Astrocyte of the cerebellum (primary cell): ENCODE measurements at regions not wholly inside any gene's neighbourhood (a gene's known extent, or its start where the extent isn't known, plus 50 kb on each side); places are given as distances from the start of the nearest gene placed in this dataset.

Experiments used
- DNase-seq: peaks from one replicate; pipeline ENCODE4 v3.0.0-alpha.2; 2011; ENCODE audit warnings: low read depth
- H3K4me3 ChIP-seq: 2 replicates; pipeline ENCODE4 v1.5.1; 2011; ENCODE audit warnings: mild to moderate bottlenecking, low read depth, low read length, moderate library complexity
- CTCF ChIP-seq: IDR thresholded peaks from 2 replicates; pipeline ENCODE4 v1.5.1; 2012; ENCODE audit warnings: low read length, low read depth, moderate library complexity, mild to moderate bottlenecking; ENCODE audit errors: missing control alignments
- in situ Hi-C: cut with HindIII; loops from 2 replicates; pipeline ENCODE4 v1.10.0; 2017; ENCODE audit warnings: low sequenced_read_pairs

- TF ChIP-seq CTCF, result no peak
- in situ Hi-C loops, result no loop called here
- DNase-seq, result no peak
- H3K4me3 ChIP-seq, result no peak overlapping the region
Observed at GRCh38 chr7:20839196-20839735, 52.6 kb upstream of the SP8 start.

GRCh38 chr7:20839987-20840386 is 53.3 kb upstream of the SP8 start:
- TF ChIP-seq CTCF, result no peak
- in situ Hi-C loops, result no loop called here
- H3K4me3 ChIP-seq, result no peak overlapping the region
- DNase-seq, result no peak

- no peak for DNase-seq
- in situ Hi-C loops, result no loop called here
- no peak overlapping the region for H3K4me3 ChIP-seq
- no peak for TF ChIP-seq CTCF
Observed at GRCh38 chr7:20846791-20847190, 60.1 kb upstream of the SP8 start.

- TF ChIP-seq CTCF, result no peak
- no peak for DNase-seq
- in situ Hi-C loops, result no loop called here
- H3K4me3 ChIP-seq, result no peak overlapping the region
Observed at GRCh38 chr7:20858951-20859350, 72.3 kb upstream of the SP8 start.

- in situ Hi-C loops, result no loop called here
- no peak for DNase-seq
- no peak overlapping the region for H3K4me3 ChIP-seq
- no peak for TF ChIP-seq CTCF
Observed at GRCh38 chr7:20861468-20861867, 74.8 kb upstream of the SP8 start.

- no peak overlapping the region for H3K4me3 ChIP-seq
- no peak for DNase-seq
- in situ Hi-C loops, result no loop called here
- TF ChIP-seq CTCF, result no peak
Observed at GRCh38 chr7:20862554-20862953, 75.9 kb upstream of the SP8 start.

GRCh38 chr7:20864221-20864620 is 77.5 kb upstream of the SP8 start:
- in situ Hi-C loops, result no loop called here
- no peak for TF ChIP-seq CTCF

More at GRCh38 chr7:20864221-20864620, 77.5 kb upstream of the SP8 start:
- no peak for DNase-seq
- H3K4me3 ChIP-seq, result no peak overlapping the region
